ENCODE measurements at regions not wholly inside any gene's neighbourhood (a gene's known extent, or its start where the extent isn't known, plus 50 kb on each side); places are given as distances from the start of the nearest gene placed in this dataset.
"Not testable (repeated sequence)": the region's sequence is repeated elsewhere in the genome, so short reads cannot be mapped to it uniquely, and the experiment has no call there.

GRCh38 chr6:82611751-82612150 is 248.1 kb downstream of the TPBG start:
- Histone ChIP-seq H3K9me3 (ENCODE audit: control insufficient read depth, insufficient read depth, low read depth, low read length) (no peaks in the 10 kb centered on the region), H3K4me1 (ENCODE audit: control insufficient read depth, insufficient read depth, low read length) (peaks cover 13% of the 10 kb centered on the region), H3K9ac (ENCODE audit: low read length) (no peak overlapping the region)

GRCh38 chr6:82612475-82613039 is 248.9 kb downstream of the TPBG start:
- Histone ChIP-seq H3K36me3 (ENCODE audit: control insufficient read depth, insufficient read depth, low read length) (no peaks in the 10 kb centered on the region), H3K27me3 (ENCODE audit: control insufficient read depth, insufficient read depth, low read length) (no peaks in the 10 kb centered on the region), H3K4me1 (ENCODE audit: control insufficient read depth, insufficient read depth, low read length) (peaks cover 13% of the 10 kb centered on the region), H3K9ac (ENCODE audit: low read length) (no peak overlapping the region), H3K9me3 (ENCODE audit: control insufficient read depth, insufficient read depth, low read depth, low read length) (no peaks in the 10 kb centered on the region), H3K4me3 (ENCODE audit: low read depth, low read length) (no peak overlapping the region), H3K27ac (ENCODE audit: low read depth, low read length) (no peak overlapping the region)

More at GRCh38 chr6:82611751-82612150, 248.1 kb downstream of the TPBG start:
- no peak overlapping the region for H3K27ac ChIP-seq (ENCODE audit: low read depth, low read length)
- no peaks in the 10 kb centered on the region for H3K27me3 ChIP-seq (ENCODE audit: control insufficient read depth, insufficient read depth, low read length)
- H3K36me3 ChIP-seq (ENCODE audit: control insufficient read depth, insufficient read depth, low read length), result no peaks in the 10 kb centered on the region
- H3K4me3 ChIP-seq (ENCODE audit: low read depth, low read length), result no peak overlapping the region

GRCh38 chr6:82614518-82614917 is 250.9 kb downstream of the TPBG start:
- Histone ChIP-seq H3K9me3 (ENCODE audit: control insufficient read depth, insufficient read depth, low read depth, low read length) (no peaks in the 10 kb centered on the region), H3K4me3 (ENCODE audit: low read depth, low read length) (no peak overlapping the region), H3K27me3 (ENCODE audit: control insufficient read depth, insufficient read depth, low read length) (no peaks in the 10 kb centered on the region)

GRCh38 chr6:82616386-82617028 is 252.9 kb downstream of the TPBG start:
- Histone ChIP-seq H3K4me1 (ENCODE audit: control insufficient read depth, insufficient read depth, low read length) (peaks cover 3% of the 10 kb centered on the region; the same call in 1 of the 2 replicates), H3K27ac (ENCODE audit: low read depth, low read length) (no peak overlapping the region), H3K9ac (ENCODE audit: low read length) (no peak overlapping the region), H3K27me3 (ENCODE audit: control insufficient read depth, insufficient read depth, low read length) (no peaks in the 10 kb centered on the region), H3K9me3 (ENCODE audit: control insufficient read depth, insufficient read depth, low read depth, low read length) (no peaks in the 10 kb centered on the region), H3K36me3 (ENCODE audit: control insufficient read depth, insufficient read depth, low read length) (no peaks in the 10 kb centered on the region), H3K4me3 (ENCODE audit: low read depth, low read length) (no peak overlapping the region)

More at GRCh38 chr6:82614518-82614917, 250.9 kb downstream of the TPBG start:
- H3K36me3 ChIP-seq (ENCODE audit: control insufficient read depth, insufficient read depth, low read length), result no peaks in the 10 kb centered on the region
- H3K27ac ChIP-seq (ENCODE audit: low read depth, low read length), result no peak overlapping the region
- no peak overlapping the region for H3K9ac ChIP-seq (ENCODE audit: low read length)
- H3K4me1 ChIP-seq (ENCODE audit: control insufficient read depth, insufficient read depth, low read length), result peaks cover 3% of the 10 kb centered on the region; the same call in 1 of the 2 replicates

GRCh38 chr6:82617648-82618047 is 254.0 kb downstream of the TPBG start:
- H3K9ac ChIP-seq (ENCODE audit: low read length), result no peak overlapping the region
- H3K27me3 ChIP-seq (ENCODE audit: control insufficient read depth, insufficient read depth, low read length), result no peaks in the 10 kb centered on the region
- 0 out of 2 replicates have a peak, but pooled peaks cover under 1% of the 10 kb centered on the region for H3K4me1 ChIP-seq (ENCODE audit: control insufficient read depth, insufficient read depth, low read length)
- H3K4me3 ChIP-seq (ENCODE audit: low read depth, low read length), result no peak overlapping the region
- H3K36me3 ChIP-seq (ENCODE audit: control insufficient read depth, insufficient read depth, low read length), result no peaks in the 10 kb centered on the region
- H3K9me3 ChIP-seq (ENCODE audit: control insufficient read depth, insufficient read depth, low read depth, low read length), result peaks cover 5% of the 10 kb centered on the region; the same call in 1 of the 2 replicates
- H3K27ac ChIP-seq (ENCODE audit: low read depth, low read length), result no peak overlapping the region

GRCh38 chr6:82619573-82619972 is 256.0 kb downstream of the TPBG start:
- no peak overlapping the region for H3K9ac ChIP-seq (ENCODE audit: low read length)
- peaks cover 5% of the 10 kb centered on the region; the same call in 1 of the 2 replicates for H3K9me3 ChIP-seq (ENCODE audit: control insufficient read depth, insufficient read depth, low read depth, low read length)
- H3K36me3 ChIP-seq (ENCODE audit: control insufficient read depth, insufficient read depth, low read length), result no peaks in the 10 kb centered on the region
- H3K27me3 ChIP-seq (ENCODE audit: control insufficient read depth, insufficient read depth, low read length), result no peaks in the 10 kb centered on the region
- no peak overlapping the region for H3K4me3 ChIP-seq (ENCODE audit: low read depth, low read length)
- H3K4me1 ChIP-seq (ENCODE audit: control insufficient read depth, insufficient read depth, low read length), result no peaks in the 10 kb centered on the region
- no peak overlapping the region for H3K27ac ChIP-seq (ENCODE audit: low read depth, low read length)

- no peaks in the 10 kb centered on the region for H3K27me3 ChIP-seq (ENCODE audit: control insufficient read depth, insufficient read depth, low read length)
- peaks cover 5% of the 10 kb centered on the region; the same call in 1 of the 2 replicates for H3K9me3 ChIP-seq (ENCODE audit: control insufficient read depth, insufficient read depth, low read depth, low read length)
- no peaks in the 10 kb centered on the region for H3K36me3 ChIP-seq (ENCODE audit: control insufficient read depth, insufficient read depth, low read length)
- no peak overlapping the region for H3K27ac ChIP-seq (ENCODE audit: low read depth, low read length)
- no peak overlapping the region for H3K9ac ChIP-seq (ENCODE audit: low read length)
- H3K4me3 ChIP-seq (ENCODE audit: low read depth, low read length), result no peak overlapping the region
- no peaks in the 10 kb centered on the region for H3K4me1 ChIP-seq (ENCODE audit: control insufficient read depth, insufficient read depth, low read length)
Observed at GRCh38 chr6:82622461-82622860, 258.8 kb downstream of the TPBG start.

- Histone ChIP-seq H3K9me3 (ENCODE audit: control insufficient read depth, insufficient read depth, low read depth, low read length) (peaks cover 5% of the 10 kb centered on the region; the same call in 1 of the 2 replicates), H3K4me1 (ENCODE audit: control insufficient read depth, insufficient read depth, low read length) (no peaks in the 10 kb centered on the region), H3K27me3 (ENCODE audit: control insufficient read depth, insufficient read depth, low read length) (no peaks in the 10 kb centered on the region), H3K4me3 (ENCODE audit: low read depth, low read length) (no peak overlapping the region), H3K27ac (ENCODE audit: low read depth, low read length) (no peak overlapping the region), H3K36me3 (ENCODE audit: control insufficient read depth, insufficient read depth, low read length) (no peaks in the 10 kb centered on the region), H3K9ac (ENCODE audit: low read length) (no peak overlapping the region)
Observed at GRCh38 chr6:82624251-82624650, 260.6 kb downstream of the TPBG start.

- not testable (repeated sequence) for H3K9me3 ChIP-seq (ENCODE audit: control insufficient read depth, insufficient read depth, low read depth, low read length); H3K27ac ChIP-seq (ENCODE audit: low read depth, low read length); H3K4me1 ChIP-seq (ENCODE audit: control insufficient read depth, insufficient read depth, low read length); H3K36me3 ChIP-seq (ENCODE audit: control insufficient read depth, insufficient read depth, low read length); H3K27me3 ChIP-seq (ENCODE audit: control insufficient read depth, insufficient read depth, low read length); H3K4me3 ChIP-seq (ENCODE audit: low read depth, low read length); H3K9ac ChIP-seq (ENCODE audit: low read length)
Observed at GRCh38 chr6:82626946-82627345, 263.3 kb downstream of the TPBG start.

- no peaks in the 10 kb centered on the region for H3K9me3 ChIP-seq (ENCODE audit: control insufficient read depth, insufficient read depth, low read depth, low read length)
- H3K27ac ChIP-seq (ENCODE audit: low read depth, low read length), result no peak overlapping the region
- H3K9ac ChIP-seq (ENCODE audit: low read length), result no peak overlapping the region
- no peaks in the 10 kb centered on the region for H3K36me3 ChIP-seq (ENCODE audit: control insufficient read depth, insufficient read depth, low read length)
- H3K27me3 ChIP-seq (ENCODE audit: control insufficient read depth, insufficient read depth, low read length), result no peaks in the 10 kb centered on the region
- H3K4me1 ChIP-seq (ENCODE audit: control insufficient read depth, insufficient read depth, low read length), result no peaks in the 10 kb centered on the region
- H3K4me3 ChIP-seq (ENCODE audit: low read depth, low read length), result no peak overlapping the region
Observed at GRCh38 chr6:82629921-82630320, 266.3 kb downstream of the TPBG start.

GRCh38 chr6:82641677-82642076 is 278.1 kb downstream of the TPBG start:
- H3K27me3 ChIP-seq (ENCODE audit: control insufficient read depth, insufficient read depth, low read length), result no peaks in the 10 kb centered on the region
- H3K27ac ChIP-seq (ENCODE audit: low read depth, low read length), result no peak overlapping the region
- H3K4me3 ChIP-seq (ENCODE audit: low read depth, low read length), result no peak overlapping the region
- no peaks in the 10 kb centered on the region for H3K4me1 ChIP-seq (ENCODE audit: control insufficient read depth, insufficient read depth, low read length)
- 0 out of 2 replicates have a peak, but pooled peaks cover 2% of the 10 kb centered on the region for H3K9me3 ChIP-seq (ENCODE audit: control insufficient read depth, insufficient read depth, low read depth, low read length)
- no peak overlapping the region for H3K9ac ChIP-seq (ENCODE audit: low read length)
- H3K36me3 ChIP-seq (ENCODE audit: control insufficient read depth, insufficient read depth, low read length), result no peaks in the 10 kb centered on the region

Data from HUES6 (cell line).